Heart left ventricle (tissue), 13 donors: ENCODE measurements at regions not wholly inside any gene's neighbourhood (a gene's known extent, or its start where the extent isn't known, plus 50 kb on each side); places are given as distances from the start of the nearest gene placed in this dataset.

Source experiments
- CTCF ChIP-seq, 12 donors: fragments of 200-600 bp; sonication (generic) in 4 of 12; IDR thresholded peaks; one replicate each; pipeline versions ENCODE4 v1.5.0 to v1.8.0; 2018 to 2022; ENCODE audit warnings: antibody characterized with exemption in 12 of 12, mild to moderate bottlenecking in 5 of 12
- POLR2A ChIP-seq, 2 donors: fragments of 450-650 bp; IDR thresholded peaks; one replicate each; pipeline ENCODE4 v1.6.1; 2017; ENCODE audit warnings: antibody characterized with exemption in 2 of 2, mild to moderate bottlenecking in 2 of 2, moderate library complexity in 2 of 2
- donor health status: ischemic (EF 13 %, LVEDD 7.1; RV severe dilation, severe dysfunction).
- donor health status: DM: no; HTN: yes; CAD: no.
- donor health status: DM: no; HTN: no; CAD: no.
- donor health status: ischemic (EF 25% LVEDD 6.9; RV normal size, moderate dysfunction).
- donor health status: ischemic (EF 25% LVEDD 5.7; RV mildly dilated, moderate dysfunction).
- donor health status: ischemic (EF 35%, LVEDD 5.7; RV mildly dilated, moderate dysfunction).
- donor health status: nonischemic (EF 11% LVEDD 7.7; RV severe dilation, severe dysfunction).
- donor health status: DM: yes; HTN: yes; CAD: no.
- donor health status: PGD.
- donor health status: ischemic (EF 29% LVEDD 5.4; RV normal size, mild dysfunction).
- donor health status: nonischemic (EF 23%, LVEDD 6.1; RV moderate dilation, normal function).

- TF ChIP-seq CTCF (IDR thresholded peaks at IDR 0.05) (no peak), POLR2A (IDR thresholded peaks at IDR 0.05) (no peak)
Observed at GRCh38 chr5:21684992-21685391, 1168.2 kb downstream of the CDH12 start.
